ENCODE measurements at regions not wholly inside any gene's neighbourhood (a gene's known extent, or its start where the extent isn't known, plus 50 kb on each side); places are given as distances from the start of the nearest gene placed in this dataset.

GRCh38 chr12:86729739-86730138, 473.5 kb upstream of the MGAT4C start:
- Histone ChIP-seq H3K4me3 (ENCODE audit: low read depth, low read length) (no peak overlapping the region), H3K36me3 (ENCODE audit: control insufficient read depth, insufficient read depth, low read length) (no peaks in the 10 kb centered on the region), H3K27me3 (ENCODE audit: control insufficient read depth, insufficient read depth, low read length) (no peaks in the 10 kb centered on the region)
- ChIA-PET CTCF (no interaction called here), POLR2A (no interaction called here)
- TF ChIP-seq, protein P1, sequence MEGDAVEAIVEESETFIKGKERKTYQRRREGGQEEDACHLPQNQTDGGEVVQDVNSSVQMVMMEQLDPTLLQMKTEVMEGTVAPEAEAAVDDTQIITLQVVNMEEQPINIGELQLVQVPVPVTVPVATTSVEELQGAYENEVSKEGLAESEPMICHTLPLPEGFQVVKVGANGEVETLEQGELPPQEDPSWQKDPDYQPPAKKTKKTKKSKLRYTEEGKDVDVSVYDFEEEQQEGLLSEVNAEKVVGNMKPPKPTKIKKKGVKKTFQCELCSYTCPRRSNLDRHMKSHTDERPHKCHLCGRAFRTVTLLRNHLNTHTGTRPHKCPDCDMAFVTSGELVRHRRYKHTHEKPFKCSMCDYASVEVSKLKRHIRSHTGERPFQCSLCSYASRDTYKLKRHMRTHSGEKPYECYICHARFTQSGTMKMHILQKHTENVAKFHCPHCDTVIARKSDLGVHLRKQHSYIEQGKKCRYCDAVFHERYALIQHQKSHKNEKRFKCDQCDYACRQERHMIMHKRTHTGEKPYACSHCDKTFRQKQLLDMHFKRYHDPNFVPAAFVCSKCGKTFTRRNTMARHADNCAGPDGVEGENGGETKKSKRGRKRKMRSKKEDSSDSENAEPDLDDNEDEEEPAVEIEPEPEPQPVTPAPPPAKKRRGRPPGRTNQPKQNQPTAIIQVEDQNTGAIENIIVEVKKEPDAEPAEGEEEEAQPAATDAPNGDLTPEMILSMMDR (IDR thresholded peaks at IDR 0.05; ENCODE audit: insufficient read depth, low read depth, low read length), result no peak
- no peak for DNase-seq (ENCODE audit: low read depth)

DNA sequence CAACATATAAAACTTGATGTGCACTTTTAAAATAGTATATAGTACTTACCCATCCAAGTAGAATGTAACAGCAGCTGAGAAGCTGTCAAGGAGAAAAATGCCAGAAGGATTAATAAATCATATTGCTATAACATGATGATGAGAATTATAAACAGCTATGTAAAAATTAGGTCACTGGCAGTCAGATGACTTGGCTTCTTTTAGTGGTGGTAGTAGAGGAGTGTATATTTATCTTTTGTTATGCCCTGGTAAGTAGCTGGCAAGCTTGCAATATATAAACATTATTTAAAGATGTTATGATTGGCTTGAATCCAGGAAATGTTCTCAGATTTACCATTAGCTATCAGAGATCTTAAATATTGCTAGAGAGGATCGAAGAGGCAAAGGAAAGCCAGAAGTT, 471.0 kb upstream of the MGAT4C start:
- H3K36me3 ChIP-seq (ENCODE audit: control insufficient read depth, insufficient read depth, low read length), result no peaks in the 10 kb centered on the region
- TF ChIP-seq, protein P1 (IDR thresholded peaks at IDR 0.05; ENCODE audit: insufficient read depth, low read depth, low read length), result no peak
- no peaks in the 10 kb centered on the region for H3K27me3 ChIP-seq (ENCODE audit: control insufficient read depth, insufficient read depth, low read length)
- DNase-seq (ENCODE audit: low read depth), result no peak
- H3K4me3 ChIP-seq (ENCODE audit: low read depth, low read length), result no peak overlapping the region
- POLR2A ChIA-PET, result no interaction called here
- CTCF ChIA-PET, result no interaction called here

DNA sequence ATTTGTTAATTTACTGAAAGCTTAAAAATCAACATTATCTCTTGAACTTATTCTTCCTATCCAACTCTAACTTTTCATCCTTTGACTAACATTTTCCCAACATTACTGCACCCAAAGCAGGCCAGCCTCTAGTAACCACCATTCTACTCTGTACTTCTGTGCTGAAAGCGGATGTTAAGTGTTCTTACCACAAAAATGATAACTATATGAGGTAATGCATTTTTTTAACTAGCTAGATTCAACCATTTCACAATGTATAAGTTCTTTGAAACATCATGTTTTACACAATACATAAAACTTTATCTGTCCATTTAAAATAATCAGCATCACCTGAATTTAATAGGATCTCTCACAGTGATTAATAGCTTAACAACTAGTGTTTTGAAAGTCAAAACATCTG, 468.5 kb upstream of the MGAT4C start:
- ChIA-PET CTCF (interaction anchor here (0.7 kb wide), 1 partner anchor 986 kb away, joined by 3 read pairs; no protein-coding TSS in a partner anchor), POLR2A (no interaction called here)
- peak; percentile 44 for DNase-seq (ENCODE audit: low read depth)
- Histone ChIP-seq H3K27me3 (ENCODE audit: control insufficient read depth, insufficient read depth, low read length) (no peaks in the 10 kb centered on the region), H3K4me3 (ENCODE audit: low read depth, low read length) (no peak overlapping the region), H3K36me3 (ENCODE audit: control insufficient read depth, insufficient read depth, low read length) (no peaks in the 10 kb centered on the region)
- TF ChIP-seq, protein P1 (IDR thresholded peaks at IDR 0.05; ENCODE audit: insufficient read depth, low read depth, low read length), result no peak

DNA sequence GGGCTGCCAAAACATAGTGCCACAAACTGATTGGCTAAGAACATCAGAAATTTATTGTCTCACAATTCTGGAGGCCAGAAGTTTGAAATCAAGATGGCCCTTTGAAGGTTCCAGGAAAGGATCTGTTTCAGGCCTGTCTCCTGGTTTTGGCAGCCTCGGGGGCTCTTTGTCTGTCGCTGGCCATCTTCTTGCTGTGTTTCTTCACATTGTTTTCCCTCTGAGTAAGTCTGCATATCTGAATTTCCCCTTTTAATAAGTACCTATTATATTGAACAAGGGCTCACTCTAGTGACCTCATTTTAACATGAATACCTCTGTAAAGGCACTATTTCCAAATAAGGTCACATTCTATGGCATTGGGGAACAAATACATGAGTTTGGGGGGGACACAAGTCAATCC, 467.1 kb upstream of the MGAT4C start:
- ChIA-PET POLR2A (no interaction called here), CTCF (no interaction called here)
- Histone ChIP-seq H3K27me3 (ENCODE audit: control insufficient read depth, insufficient read depth, low read length) (no peaks in the 10 kb centered on the region), H3K4me3 (ENCODE audit: low read depth, low read length) (no peak overlapping the region), H3K36me3 (ENCODE audit: control insufficient read depth, insufficient read depth, low read length) (no peaks in the 10 kb centered on the region)
- TF ChIP-seq, protein P1 (IDR thresholded peaks at IDR 0.05; ENCODE audit: insufficient read depth, low read depth, low read length), result no peak
- DNase-seq (ENCODE audit: low read depth), result no peak

- no peak for DNase-seq (ENCODE audit: low read depth)
- H3K36me3 ChIP-seq (ENCODE audit: control insufficient read depth, insufficient read depth, low read length), result no peaks in the 10 kb centered on the region
- ChIA-PET POLR2A (no interaction called here), CTCF (no interaction called here)
- no peak overlapping the region for H3K4me3 ChIP-seq (ENCODE audit: low read depth, low read length)
- TF ChIP-seq, protein P1 (IDR thresholded peaks at IDR 0.05; ENCODE audit: insufficient read depth, low read depth, low read length), result no peak
- H3K27me3 ChIP-seq (ENCODE audit: control insufficient read depth, insufficient read depth, low read length), result no peaks in the 10 kb centered on the region
These were observed 465.7 kb upstream of the MGAT4C start for GRCh38 chr12:86721713-86722397.
